CD14-positive monocyte (primary cell): ENCODE measurements at regions not wholly inside any gene's neighbourhood (a gene's known extent, or its start where the extent isn't known, plus 50 kb on each side); places are given as distances from the start of the nearest gene placed in this dataset.

Source experiments
- DNase-seq, 3 donors: peaks; one replicate each; pipeline ENCODE4 v3.0.0-alpha.2; 2011 to 2022
- H2AFZ ChIP-seq: 2 replicates; pipeline ENCODE4 v1.6.0; 2012; ENCODE audit warnings: mild to moderate bottlenecking, low read depth, low read length, inconsistent platforms; ENCODE audit not compliant: insufficient read depth, poor library complexity, severe bottlenecking
- H3K27ac ChIP-seq, 2 donors: 1 replicate in 1 of 2; 2 replicates in 1 of 2; pipeline ENCODE4 v1.5.1; 2012 to 2013; ENCODE audit warnings: low read length in 2 of 2, control low read depth in 1 of 2, inconsistent platforms in 1 of 2, low read depth in 1 of 2, mild to moderate bottlenecking in 1 of 2
- H3K27me3 ChIP-seq, 2 donors: one replicate each; pipeline versions ENCODE4 v1.6.0 to v1.6.1; 2011 to 2013; ENCODE audit warnings: low read length in 2 of 2; ENCODE audit not compliant: control insufficient read depth in 2 of 2, insufficient read depth in 2 of 2
- H3K36me3 ChIP-seq, 2 donors: replicated peaks in 1 of 2; 1 replicate in 1 of 2; 2 replicates in 1 of 2; pipeline versions ENCODE4 v1.5.1 to v1.6.1; 2012 to 2013; ENCODE audit warnings: low read length in 2 of 2, control low read depth in 1 of 2, inconsistent platforms in 1 of 2, mild to moderate bottlenecking in 1 of 2; ENCODE audit not compliant: insufficient read depth in 2 of 2, control insufficient read depth in 1 of 2
- H3K4me1 ChIP-seq, 2 donors: 1 replicate in 1 of 2; 2 replicates in 1 of 2; pipeline versions ENCODE4 v1.5.1 to v1.6.1; 2012 to 2013; ENCODE audit warnings: low read length in 2 of 2, control low read depth in 1 of 2, inconsistent platforms in 1 of 2, mild to moderate bottlenecking in 1 of 2, moderate library complexity in 1 of 2; ENCODE audit not compliant: insufficient read depth in 2 of 2, control insufficient read depth in 1 of 2
- H3K4me2 ChIP-seq: replicated peaks from 2 replicates; pipeline ENCODE3; 2012; ENCODE audit warnings: low read length, moderate library complexity, mild to moderate bottlenecking; ENCODE audit not compliant: poor library complexity, severe bottlenecking; ENCODE audit errors: extremely low read depth
- H3K4me3 ChIP-seq, 3 experiments: fragments of 200-600 bp in 1 of 3; sonication (generic) in 1 of 3; replicated peaks in 1 of 3; 1 replicate in 2 of 3; 2 replicates in 1 of 3; pipeline ENCODE4 v1.5.1; 2011 to 2013; ENCODE audit warnings: low read length in 3 of 3, mild to moderate bottlenecking in 3 of 3, control low read depth in 2 of 3, low read depth in 2 of 3, inconsistent platforms in 1 of 3, moderate library complexity in 1 of 3
- H3K79me2 ChIP-seq: 2 replicates; pipeline ENCODE4 v1.6.0; 2012; ENCODE audit warnings: mild to moderate bottlenecking, control low read depth, inconsistent platforms, low read length, moderate library complexity; ENCODE audit not compliant: insufficient read depth
- H3K9ac ChIP-seq: 2 replicates; pipeline ENCODE4 v1.6.0; 2017; ENCODE audit warnings: low read length, mild to moderate bottlenecking; ENCODE audit not compliant: insufficient read depth, poor library complexity, severe bottlenecking
- H3K9me3 ChIP-seq, 2 donors: replicated peaks in 1 of 2; 1 replicate in 1 of 2; 2 replicates in 1 of 2; pipeline versions ENCODE4 v1.5.1 to v1.6.1; 2012 to 2013; ENCODE audit warnings: low read length in 2 of 2, control low read depth in 1 of 2; ENCODE audit not compliant: control insufficient read depth in 1 of 2, insufficient read depth in 1 of 2
- H4K20me1 ChIP-seq: 2 replicates; pipeline ENCODE4 v1.6.0; 2012; ENCODE audit warnings: mild to moderate bottlenecking, low read length, control low read depth, moderate library complexity; ENCODE audit not compliant: insufficient read depth
- H3K27ac Mint-ChIP-seq, 7 donors: one replicate each; pipeline ENCODE4 v1.8.0; 2020; ENCODE audit warnings: mild to moderate bottlenecking in 7 of 7, mixed read lengths in 7 of 7, moderate library complexity in 6 of 7, inconsistent platforms in 2 of 7
- H3K27me3 Mint-ChIP-seq, 3 donors: one replicate each; pipeline ENCODE4 v1.8.0; 2021 to 2022; ENCODE audit warnings: low read depth in 3 of 3, mild to moderate bottlenecking in 3 of 3, mixed read lengths in 3 of 3, moderate library complexity in 3 of 3, inconsistent platforms in 1 of 3
- H3K36me3 Mint-ChIP-seq, 2 donors: one replicate each; pipeline ENCODE4 v1.8.0; 2020; ENCODE audit warnings: mixed read lengths in 2 of 2, inconsistent platforms in 1 of 2, mild to moderate bottlenecking in 1 of 2
- H3K4me1 Mint-ChIP-seq: one replicate; pipeline ENCODE4 v1.8.0; 2020; ENCODE audit warnings: mild to moderate bottlenecking, mixed read lengths
- H3K4me3 Mint-ChIP-seq, 2 donors: one replicate each; pipeline ENCODE4 v1.8.0; 2020; ENCODE audit warnings: mild to moderate bottlenecking in 2 of 2, mixed read lengths in 2 of 2, moderate library complexity in 1 of 2
- H3K9me3 Mint-ChIP-seq, 7 donors: one replicate each; pipeline ENCODE4 v1.8.0; 2020 to 2022; ENCODE audit warnings: mixed read lengths in 7 of 7, mild to moderate bottlenecking in 6 of 7, moderate library complexity in 6 of 7, inconsistent platforms in 2 of 7
- CTCF ChIP-seq: fragments of 200-600 bp; IDR thresholded peaks from one replicate; pipeline ENCODE4 v1.8.0; 2022; ENCODE audit warnings: antibody characterized with exemption, mild to moderate bottlenecking
- WGBS: methylation state at CpG from one replicate; pipeline ENCODE4 v1.1.5; 2013; ENCODE audit warnings: missing lambda C conversion rate; ENCODE audit not compliant: insufficient coverage; 5-methylcytosine and 5-hydroxymethylcytosine counted together
- intact Hi-C, 2 donors: fragments of 100-400 bp; cut with micrococcal nuclease; formaldehyde crosslinking; loops; one replicate each; pipeline versions ENCODE4 v1.15.0 to v1.15.1; 2023

DNA sequence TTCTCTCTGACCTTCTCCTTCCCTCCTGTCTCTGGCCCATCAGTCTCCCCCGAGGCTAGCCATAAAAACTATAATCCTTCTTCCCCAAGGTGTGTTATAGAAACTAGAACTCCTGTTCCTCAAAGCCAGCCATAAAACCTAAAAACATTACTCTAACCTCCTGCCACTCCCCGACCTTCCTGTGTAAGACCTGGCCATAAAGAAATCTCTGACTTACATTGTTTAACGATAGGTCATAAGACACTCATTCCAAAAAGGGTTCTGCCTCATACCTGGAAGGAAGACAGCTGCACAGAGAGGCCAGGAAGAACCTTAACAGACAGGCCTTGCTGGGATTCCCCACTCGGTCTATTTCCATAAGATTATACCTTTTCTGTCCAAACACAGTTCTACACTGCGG lies 70.9 kb upstream of the EEA1 start:
- Mint-ChIP-seq H3K4me1 (no peaks in the 10 kb centered on the region), H3K9me3 (no peaks in the 10 kb centered on the region), H3K27ac (no peak overlapping the region), H3K4me3 (no peak overlapping the region), H3K27me3 (peaks cover 1 to 2% (median 2%) of the 10 kb centered on the region in 3 donors), H3K36me3 (no peaks in the 10 kb centered on the region)
- 95% methylated on average over 2 of the region's 5 CpGs for WGBS
- H4K20me1 ChIP-seq: no peaks in the 10 kb centered on the region
- H3K4me3 ChIP-seq: no peak overlapping the region
- H3K79me2 ChIP-seq: no peaks in the 10 kb centered on the region
- H3K27me3 ChIP-seq: no peaks in the 10 kb centered on the region
- no peaks in the 10 kb centered on the region for H3K36me3 ChIP-seq
- H3K27ac ChIP-seq: no peak overlapping the region
- no peak for DNase-seq
- no peaks in the 10 kb centered on the region for H3K9me3 ChIP-seq
- intact Hi-C loops: no loop called here
- H3K9ac ChIP-seq: no peak overlapping the region
- H3K4me1 ChIP-seq: no peaks in the 10 kb centered on the region
- H3K4me2 ChIP-seq: no peak overlapping the region
- TF ChIP-seq CTCF: no peak
- no peak overlapping the region for H2AFZ ChIP-seq

DNA sequence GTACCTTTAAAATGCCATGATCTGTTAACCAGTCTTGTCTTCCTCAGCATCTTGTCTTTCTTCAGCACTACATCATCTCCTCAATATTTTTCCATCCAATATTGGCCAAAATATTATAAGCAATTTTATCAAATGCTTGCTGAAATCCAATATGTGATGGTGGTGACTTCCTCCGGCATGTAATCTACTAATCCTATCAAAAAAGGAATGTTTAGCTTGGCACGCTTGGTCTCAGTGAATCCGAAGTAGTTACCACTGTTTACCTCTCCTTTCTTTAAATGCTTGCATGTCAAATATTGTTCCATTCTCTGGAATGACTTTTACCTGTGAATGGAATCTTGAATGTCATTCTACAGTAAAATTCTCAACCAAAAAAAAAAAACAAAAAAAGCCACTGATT lies 72.3 kb upstream of the EEA1 start:
- Mint-ChIP-seq H3K9me3 (no peaks in the 10 kb centered on the region), H3K4me3 (no peak overlapping the region), H3K4me1 (no peaks in the 10 kb centered on the region), H3K27me3 (peaks cover 1 to 3% (median 2%) of the 10 kb centered on the region in 3 donors), H3K27ac (peak overlapping the region in 2 of 7 donors; percentile 25 to 33), H3K36me3 (no peaks in the 10 kb centered on the region)
- Histone ChIP-seq H3K27ac (no peak overlapping the region), H2AFZ (peak overlapping the region; percentile 0), H3K4me2 (no peak overlapping the region), H3K79me2 (no peaks in the 10 kb centered on the region), H4K20me1 (no peaks in the 10 kb centered on the region), H3K27me3 (no peaks in the 10 kb centered on the region), H3K9ac (no peak overlapping the region), H3K36me3 (no peaks in the 10 kb centered on the region), H3K4me3 (no peak overlapping the region), H3K9me3 (no peaks in the 10 kb centered on the region), H3K4me1 (no peaks in the 10 kb centered on the region)
- no peak for DNase-seq
- no peak for TF ChIP-seq CTCF
- intact Hi-C loops: no loop called here
- WGBS: no CpG with 5 or more reads among the region's 3 CpGs
